ENCODE measurements at regions not wholly inside any gene's neighbourhood (a gene's known extent, or its start where the extent isn't known, plus 50 kb on each side); places are given as distances from the start of the nearest gene placed in this dataset.
"Not testable (repeated sequence)": the region's sequence is repeated elsewhere in the genome, so short reads cannot be mapped to it uniquely, and the experiment has no call there.

GRCh38 chr1:143764831-143765230, 207.0 kb downstream of the FAM72C start:
- peak; percentile 4 for DNase-seq (ENCODE audit: low spot score)

- DNase-seq (ENCODE audit: low spot score), result not testable (repeated sequence)
Measured at GRCh38 chr1:143760366-143760765, 211.4 kb downstream of the FAM72C start.

GRCh38 chr1:143755961-143756360, 215.8 kb downstream of the FAM72C start:
- not testable (repeated sequence) for DNase-seq (ENCODE audit: low spot score)

- DNase-seq (ENCODE audit: low spot score), result no peak
Measured at GRCh38 chr1:143748906-143749305, 222.9 kb downstream of the FAM72C start.

- DNase-seq (ENCODE audit: low spot score), result no peak
Measured at GRCh38 chr1:143736562-143736961, 235.2 kb downstream of the FAM72C start.

- DNase-seq (ENCODE audit: low spot score), result peak; percentile 29
Measured at GRCh38 chr1:143735764-143736461, 235.9 kb downstream of the FAM72C start.

GRCh38 chr1:143734261-143734660, 237.5 kb downstream of the FAM72C start:
- not testable (repeated sequence) for DNase-seq (ENCODE audit: low spot score)

GRCh38 chr1:143730890-143731289, 240.9 kb downstream of the FAM72C start:
- DNase-seq (ENCODE audit: low spot score), result not testable (repeated sequence)

- DNase-seq (ENCODE audit: low spot score), result peak; percentile 52
Measured at GRCh38 chr1:143729449-143730111, 242.2 kb downstream of the FAM72C start.

GRCh38 chr1:143728802-143729448, 242.9 kb downstream of the FAM72C start:
- not testable (repeated sequence) for DNase-seq (ENCODE audit: low spot score)

GRCh38 chr1:143727263-143727662, 244.5 kb downstream of the FAM72C start:
- no peak for DNase-seq (ENCODE audit: low spot score)

- DNase-seq (ENCODE audit: low spot score), result no peak
Measured at GRCh38 chr1:143721024-143721373, 250.8 kb downstream of the FAM72C start.

- peak; percentile 56 for DNase-seq (ENCODE audit: low spot score)
Measured at GRCh38 chr1:143720087-143721023, 251.4 kb downstream of the FAM72C start.

GRCh38 chr1:143718524-143718923, 253.3 kb downstream of the FAM72C start:
- DNase-seq (ENCODE audit: low spot score), result no peak

GRCh38 chr1:143718021-143718420, 253.8 kb downstream of the FAM72C start:
- DNase-seq (ENCODE audit: low spot score), result no peak

GRCh38 chr1:143717434-143717833, 254.4 kb downstream of the FAM72C start:
- DNase-seq (ENCODE audit: low spot score), result no peak

- DNase-seq (ENCODE audit: low spot score), result not testable (repeated sequence)
Measured at GRCh38 chr1:143714913-143715312, 256.9 kb downstream of the FAM72C start.

GRCh38 chr1:143709606-143710259, 262.1 kb downstream of the FAM72C start:
- DNase-seq (ENCODE audit: low spot score), result peak; percentile 41

GRCh38 chr1:143702739-143703138, 269.0 kb downstream of the FAM72C start:
- DNase-seq (ENCODE audit: low spot score), result not testable (repeated sequence)

GRCh38 chr1:143699731-143700130, 272.1 kb downstream of the FAM72C start:
- DNase-seq (ENCODE audit: low spot score), result no peak

- DNase-seq (ENCODE audit: low spot score), result peak; percentile 25
Measured at GRCh38 chr1:143699115-143699514, 272.7 kb downstream of the FAM72C start.

Measured in Ammon's horn (tissue), 1 donor.